NCI-H82 treated with DMSO at 0.1 percent for 48 hours (cell line): ENCODE measurements at regions not wholly inside any gene's neighbourhood (a gene's known extent, or its start where the extent isn't known, plus 50 kb on each side); places are given as distances from the start of the nearest gene placed in this dataset.

Source experiments
- DNase-seq: peaks from one replicate; lab custom pipeline; 2025; ENCODE audit not compliant: unreplicated experiment; lab: John Stamatoyannopoulos, UW

DNA sequence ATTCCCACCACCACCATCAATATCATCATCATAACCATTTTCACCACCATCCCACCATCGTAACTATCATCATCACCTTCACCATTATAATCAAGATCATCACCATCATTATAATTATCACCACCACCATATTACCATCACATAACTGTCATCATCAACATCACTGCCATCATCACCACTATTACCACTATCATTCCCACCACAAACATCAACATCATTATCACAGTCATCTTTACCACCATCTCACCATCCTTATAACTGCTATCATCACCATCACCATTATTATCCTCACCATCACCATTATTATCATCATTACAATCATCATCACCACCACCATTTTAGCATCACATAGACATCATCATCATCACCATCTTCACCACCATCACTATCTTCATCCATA lies 167.1 kb upstream of the ZMIZ1 start:
- no peak for DNase-seq

- no peak for DNase-seq
Measured at GRCh38 chr10:78902815-78903214, 166.0 kb upstream of the ZMIZ1 start.

- no peak for DNase-seq
Measured at GRCh38 chr10:78903341-78903940, 165.3 kb upstream of the ZMIZ1 start.

GRCh38 chr10:78904196-78904595 lies 164.6 kb upstream of the ZMIZ1 start:
- no peak for DNase-seq

DNA sequence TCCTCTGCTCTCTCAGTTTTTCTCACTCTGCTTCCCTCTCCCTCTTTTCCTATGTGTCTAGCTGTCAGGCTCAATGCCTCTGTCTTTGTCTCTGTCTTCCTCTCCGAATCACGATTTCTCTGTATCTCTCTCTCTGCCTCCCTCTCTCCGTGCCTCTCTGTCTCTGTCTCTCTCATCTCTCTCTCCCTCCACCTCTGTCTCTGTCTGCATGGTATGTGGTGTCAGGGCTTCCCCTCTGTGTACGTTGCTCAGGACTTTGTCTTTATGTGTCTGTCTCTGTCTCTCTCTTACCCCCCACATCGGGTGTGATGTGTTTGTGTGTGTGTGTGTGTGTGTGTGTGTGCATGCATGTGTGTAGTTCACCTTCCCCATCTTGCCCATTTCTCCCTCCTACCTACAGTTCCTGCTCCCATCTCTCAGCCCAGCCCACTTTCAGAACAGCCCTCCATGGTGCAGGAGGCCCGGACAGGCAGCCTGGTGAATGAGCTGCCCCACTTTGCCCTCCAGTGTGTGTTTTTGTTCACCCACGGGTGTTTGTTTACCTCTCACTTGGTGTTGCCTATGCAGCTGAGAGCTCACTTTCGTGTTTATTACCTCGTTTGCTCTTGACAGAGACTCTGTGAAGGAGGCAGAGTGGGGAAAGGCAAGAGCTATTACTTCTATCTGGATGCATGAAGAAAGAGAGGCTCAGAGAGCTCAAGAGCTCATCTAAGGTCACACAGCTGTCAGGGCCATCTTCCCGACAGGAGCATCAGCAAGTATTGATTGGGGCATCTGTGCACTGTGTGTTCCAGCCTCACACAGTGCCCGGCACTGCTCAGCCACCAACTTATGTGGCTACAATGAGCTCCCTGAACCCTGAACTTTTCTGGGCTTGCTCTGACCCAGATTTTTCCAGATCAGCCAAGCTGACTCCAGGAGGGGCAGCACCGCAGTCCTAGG lies 163.5 kb upstream of the ZMIZ1 start:
- no peak for DNase-seq

- no peak for DNase-seq
Measured at GRCh38 chr10:78905957-78906308, 162.8 kb upstream of the ZMIZ1 start.

DNA sequence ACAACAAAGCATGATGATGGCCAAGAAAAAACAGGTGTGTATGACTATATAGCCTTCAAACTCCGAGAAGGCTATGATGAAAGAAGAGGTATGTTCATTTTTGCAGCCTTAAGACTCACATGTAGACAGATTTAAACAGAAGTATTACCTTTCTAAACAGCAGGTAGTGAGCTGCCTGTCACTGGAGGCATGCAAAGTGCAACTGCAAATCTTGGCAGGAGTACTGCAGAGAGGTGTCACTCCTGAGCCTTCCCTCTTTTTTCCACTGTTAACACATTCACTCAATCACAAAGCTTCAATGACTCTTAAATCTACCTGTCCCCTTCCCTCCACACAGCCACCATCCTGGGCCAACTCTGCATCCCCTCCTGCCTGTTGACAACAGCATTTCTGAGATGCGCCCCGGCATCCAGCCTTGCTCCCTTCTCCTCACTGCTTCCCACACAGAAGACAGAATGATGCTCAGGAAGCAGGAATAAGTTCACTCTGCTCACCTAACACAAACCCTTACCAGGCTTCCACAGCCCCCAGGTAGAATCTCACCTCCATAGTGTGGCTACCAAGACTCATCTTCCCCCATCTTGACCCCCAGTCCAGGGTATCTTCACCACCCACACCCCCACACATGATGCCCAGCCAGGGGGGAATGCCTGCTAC lies 161.9 kb upstream of the ZMIZ1 start:
- DNase-seq: no peak

GRCh38 chr10:78907551-78908211 lies 161.1 kb upstream of the ZMIZ1 start:
- no peak for DNase-seq

- no peak for DNase-seq
Measured at GRCh38 chr10:78909221-78909620, 159.5 kb upstream of the ZMIZ1 start.

DNA sequence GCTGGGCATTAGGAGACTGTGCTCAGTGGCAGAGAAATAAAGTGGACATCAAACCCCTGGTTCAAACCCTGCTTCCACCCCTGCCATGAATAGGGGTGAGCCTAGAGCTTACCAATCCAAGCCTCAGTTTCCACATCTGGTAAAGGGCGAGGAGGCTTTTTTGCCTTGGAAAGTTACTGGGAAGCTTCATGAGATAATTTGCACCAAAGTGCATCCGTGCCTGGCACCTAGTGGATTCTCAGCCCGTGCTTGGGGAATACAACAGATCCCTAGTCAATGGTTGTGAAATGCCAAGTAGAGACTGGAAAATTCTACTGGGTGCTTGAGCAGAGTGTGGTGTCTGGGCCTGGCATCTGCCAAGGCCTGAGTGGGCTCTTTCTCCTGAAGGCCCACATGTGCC lies 158.7 kb upstream of the ZMIZ1 start:
- DNase-seq: no peak

GRCh38 chr10:78910476-78910875 lies 158.3 kb upstream of the ZMIZ1 start:
- DNase-seq: no peak

- no peak for DNase-seq
Measured at GRCh38 chr10:78910886-78911285, 157.9 kb upstream of the ZMIZ1 start.

DNA sequence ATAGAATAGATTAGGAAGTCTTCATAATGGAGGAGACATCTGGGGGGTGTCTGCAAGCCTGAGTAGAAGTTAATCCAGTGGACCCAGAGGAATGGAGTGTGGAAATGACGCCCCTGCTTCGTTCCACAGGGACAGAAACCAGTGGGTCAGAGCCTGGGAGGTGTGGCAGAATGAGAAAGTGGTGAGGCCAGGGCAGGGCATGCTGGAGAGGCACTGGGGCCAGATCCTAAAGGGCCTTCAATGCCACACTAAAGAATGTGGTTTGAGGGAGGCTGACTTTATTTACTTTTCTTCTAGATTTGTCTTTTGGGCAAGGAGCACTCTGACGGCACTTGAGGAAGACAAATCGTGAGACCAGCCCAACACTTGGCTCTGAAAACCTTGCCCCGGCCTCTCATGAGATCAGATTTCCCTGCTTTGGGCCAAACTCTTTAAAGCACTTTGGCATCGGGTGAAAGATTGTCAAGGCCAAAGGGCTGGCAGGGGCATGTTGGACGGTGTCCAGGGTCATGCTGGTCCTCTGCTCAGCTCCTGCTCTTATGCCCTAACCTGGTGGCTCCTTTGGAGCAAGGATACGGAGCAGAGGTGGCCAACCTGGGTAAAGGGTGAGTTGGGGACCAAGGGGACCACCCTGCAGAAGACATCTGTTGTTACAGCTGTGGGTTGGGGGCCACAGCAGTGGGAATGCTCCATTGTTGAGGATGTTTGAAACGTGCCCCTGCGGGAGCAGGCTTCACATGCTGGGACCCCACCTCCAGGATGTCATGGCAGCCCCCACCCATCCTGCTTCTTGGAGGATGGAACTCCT lies 157.0 kb upstream of the ZMIZ1 start:
- DNase-seq: no peak

GRCh38 chr10:78912361-78913218 lies 156.2 kb upstream of the ZMIZ1 start:
- no peak for DNase-seq

- DNase-seq: peak; percentile 55
Measured at GRCh38 chr10:78913219-78914059, 155.3 kb upstream of the ZMIZ1 start.

DNA sequence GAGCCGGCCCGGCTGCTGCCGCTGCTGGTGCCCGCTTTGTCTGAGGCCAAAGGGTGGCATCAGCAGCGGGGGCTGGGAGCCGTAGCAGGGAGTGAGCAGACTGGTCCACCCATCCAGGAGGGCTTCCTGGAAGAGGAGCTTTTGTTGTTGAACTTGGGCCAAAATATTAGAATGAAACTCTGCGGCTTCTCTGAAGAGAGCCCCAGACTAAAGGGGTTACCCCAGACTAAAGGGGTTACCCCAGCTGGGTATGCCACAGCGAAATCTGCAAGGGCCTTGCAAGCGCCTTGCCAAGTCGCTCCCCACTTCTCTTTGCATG lies 154.7 kb upstream of the ZMIZ1 start:
- DNase-seq: no peak

DNA sequence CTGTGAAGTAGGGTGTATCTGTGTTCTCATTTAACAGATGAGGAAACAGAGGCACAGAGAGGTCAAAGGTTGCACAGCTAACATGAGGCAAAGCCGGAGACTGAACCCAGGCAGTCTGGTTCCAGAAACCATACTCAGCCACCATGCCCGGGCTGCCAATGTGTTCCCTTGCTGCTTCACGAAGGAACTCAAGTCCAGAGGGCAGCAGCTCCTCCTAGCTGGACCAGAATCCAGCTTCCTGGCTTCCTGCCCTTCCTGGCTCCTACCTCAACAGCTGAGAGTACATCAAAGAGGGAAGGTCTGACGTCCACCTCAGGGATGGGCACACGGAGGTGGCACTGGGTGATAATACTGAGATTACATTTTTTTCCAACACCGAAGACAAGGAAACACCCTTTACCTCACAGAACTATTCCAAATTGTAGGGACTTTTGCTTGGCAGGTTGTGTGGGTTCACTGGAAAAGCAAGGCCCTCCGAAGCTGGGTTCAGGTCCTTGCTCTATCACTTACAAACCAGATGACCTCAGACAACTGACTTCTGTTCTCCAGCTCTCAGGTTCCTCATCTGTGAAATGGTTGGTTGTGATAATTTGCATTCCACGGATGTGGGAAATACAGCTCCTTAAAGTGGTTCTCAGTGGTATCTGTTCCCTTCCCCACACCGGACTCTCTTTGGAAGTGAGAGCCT lies 154.1 kb upstream of the ZMIZ1 start:
- DNase-seq: no peak

DNA sequence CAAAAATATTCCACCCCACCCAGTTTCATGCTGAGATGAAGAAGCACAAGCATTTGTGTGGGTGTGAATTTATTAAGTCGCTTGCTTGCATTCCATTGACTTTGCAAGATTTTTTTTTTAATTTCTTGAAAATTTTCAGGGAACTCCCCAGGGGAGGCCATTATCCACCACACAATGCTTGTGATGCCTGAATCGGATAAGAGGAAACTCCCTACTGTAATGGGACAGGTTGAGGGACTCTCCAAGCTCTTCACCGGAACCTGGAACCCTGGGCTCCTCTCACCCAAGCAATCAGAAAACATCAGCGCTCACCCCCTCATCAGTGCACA lies 153.6 kb upstream of the ZMIZ1 start:
- no peak for DNase-seq

DNA sequence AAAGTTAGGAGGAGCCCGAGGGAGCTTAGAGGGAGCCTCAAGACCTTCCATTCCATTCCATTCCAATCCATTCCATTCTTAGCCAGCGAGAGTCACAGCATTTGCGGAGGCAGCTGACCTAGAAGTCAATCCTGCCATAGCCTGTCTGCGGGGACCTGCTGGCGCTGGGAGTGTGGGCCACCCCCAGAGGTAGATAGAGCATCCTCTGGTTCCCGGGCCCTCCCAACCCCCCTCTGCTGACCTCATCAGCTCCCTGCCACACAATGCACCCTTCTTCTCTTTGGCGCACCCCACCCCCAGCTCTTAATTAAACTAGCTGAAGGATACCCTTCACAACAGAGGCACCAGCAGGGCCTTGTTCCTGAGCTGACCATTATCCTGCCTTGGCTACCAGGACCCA lies 152.5 kb upstream of the ZMIZ1 start:
- DNase-seq: no peak
